ENCODE measurements at regions not wholly inside any gene's neighbourhood (a gene's known extent, or its start where the extent isn't known, plus 50 kb on each side); places are given as distances from the start of the nearest gene placed in this dataset.

DNA sequence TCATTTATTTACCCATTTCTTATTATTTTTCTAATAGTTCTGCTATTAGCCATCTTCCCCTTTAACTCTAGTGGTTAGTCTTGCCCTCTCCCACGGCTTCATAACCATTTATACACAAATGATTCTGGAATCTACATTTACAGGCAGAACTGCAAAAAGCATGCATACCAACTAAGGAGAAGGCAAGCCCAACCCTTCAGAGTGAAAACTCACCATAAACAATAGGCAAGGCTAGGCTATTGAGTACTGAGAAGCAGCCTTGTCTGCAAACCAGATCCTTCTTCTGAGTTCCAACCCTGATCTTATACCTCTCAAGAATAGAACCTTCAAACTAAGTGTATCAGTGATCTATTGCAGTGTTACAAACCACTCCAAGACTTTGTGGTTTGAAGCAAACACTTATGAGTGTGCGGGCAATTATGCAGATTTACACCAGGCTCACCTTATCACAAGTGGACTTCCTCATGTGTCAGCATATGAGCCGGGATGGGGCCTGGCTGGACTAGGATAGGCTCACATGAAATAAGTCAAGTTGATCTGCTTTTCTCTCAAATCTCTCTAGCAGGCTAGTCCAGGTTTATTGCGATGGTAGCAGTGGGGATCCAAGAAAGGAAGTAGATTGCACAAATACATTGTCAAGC is 896.9 kb upstream of the PHF14 start:
- TF ChIP-seq, protein P1, sequence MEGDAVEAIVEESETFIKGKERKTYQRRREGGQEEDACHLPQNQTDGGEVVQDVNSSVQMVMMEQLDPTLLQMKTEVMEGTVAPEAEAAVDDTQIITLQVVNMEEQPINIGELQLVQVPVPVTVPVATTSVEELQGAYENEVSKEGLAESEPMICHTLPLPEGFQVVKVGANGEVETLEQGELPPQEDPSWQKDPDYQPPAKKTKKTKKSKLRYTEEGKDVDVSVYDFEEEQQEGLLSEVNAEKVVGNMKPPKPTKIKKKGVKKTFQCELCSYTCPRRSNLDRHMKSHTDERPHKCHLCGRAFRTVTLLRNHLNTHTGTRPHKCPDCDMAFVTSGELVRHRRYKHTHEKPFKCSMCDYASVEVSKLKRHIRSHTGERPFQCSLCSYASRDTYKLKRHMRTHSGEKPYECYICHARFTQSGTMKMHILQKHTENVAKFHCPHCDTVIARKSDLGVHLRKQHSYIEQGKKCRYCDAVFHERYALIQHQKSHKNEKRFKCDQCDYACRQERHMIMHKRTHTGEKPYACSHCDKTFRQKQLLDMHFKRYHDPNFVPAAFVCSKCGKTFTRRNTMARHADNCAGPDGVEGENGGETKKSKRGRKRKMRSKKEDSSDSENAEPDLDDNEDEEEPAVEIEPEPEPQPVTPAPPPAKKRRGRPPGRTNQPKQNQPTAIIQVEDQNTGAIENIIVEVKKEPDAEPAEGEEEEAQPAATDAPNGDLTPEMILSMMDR (IDR thresholded peaks at IDR 0.05) = no peak
- TF ChIP-seq POLR2A (IDR thresholded peaks at IDR 0.05) = no peak

Data from testis (tissue), 2 donors.